Hematopoietic multipotent progenitor cell treated with erythropoietin and hydrocortisone succinate and interleukin-3 and kit ligand, for 4 days (in vitro differentiated cells): ENCODE measurements at regions not wholly inside any gene's neighbourhood (a gene's known extent, or its start where the extent isn't known, plus 50 kb on each side); places are given as distances from the start of the nearest gene placed in this dataset.

Source experiments
- DNase-seq: peaks from one replicate; pipeline ENCODE4 v3.0.0-alpha.2; 2015

- no peak for DNase-seq
Measured at GRCh38 chr7:26614503-26614902, 249.9 kb downstream of the SKAP2 start.

GRCh38 chr7:26616235-26616634, 248.2 kb downstream of the SKAP2 start:
- DNase-seq = no peak

- DNase-seq = no peak
Measured at GRCh38 chr7:26617066-26617465, 247.3 kb downstream of the SKAP2 start.
